Astrocyte (in vitro differentiated cells and primary cell): ENCODE measurements at regions not wholly inside any gene's neighbourhood (a gene's known extent, or its start where the extent isn't known, plus 50 kb on each side); places are given as distances from the start of the nearest gene placed in this dataset.

Experiments used
- EZH2 ChIP-seq: IDR thresholded peaks from 2 replicates; pipeline ENCODE4 v1.6.1; 2012; ENCODE audit warnings: mild to moderate bottlenecking, low read length, inconsistent platforms; ENCODE audit not compliant: insufficient read depth
- TF ChIP-seq, protein P1 (sequence below): IDR thresholded peaks from 2 replicates; pipeline ENCODE4 v1.5.1; 2011; ENCODE audit warnings: low read depth, mild to moderate bottlenecking, inconsistent platforms, low read length, moderate library complexity; ENCODE audit not compliant: insufficient read depth

DNA sequence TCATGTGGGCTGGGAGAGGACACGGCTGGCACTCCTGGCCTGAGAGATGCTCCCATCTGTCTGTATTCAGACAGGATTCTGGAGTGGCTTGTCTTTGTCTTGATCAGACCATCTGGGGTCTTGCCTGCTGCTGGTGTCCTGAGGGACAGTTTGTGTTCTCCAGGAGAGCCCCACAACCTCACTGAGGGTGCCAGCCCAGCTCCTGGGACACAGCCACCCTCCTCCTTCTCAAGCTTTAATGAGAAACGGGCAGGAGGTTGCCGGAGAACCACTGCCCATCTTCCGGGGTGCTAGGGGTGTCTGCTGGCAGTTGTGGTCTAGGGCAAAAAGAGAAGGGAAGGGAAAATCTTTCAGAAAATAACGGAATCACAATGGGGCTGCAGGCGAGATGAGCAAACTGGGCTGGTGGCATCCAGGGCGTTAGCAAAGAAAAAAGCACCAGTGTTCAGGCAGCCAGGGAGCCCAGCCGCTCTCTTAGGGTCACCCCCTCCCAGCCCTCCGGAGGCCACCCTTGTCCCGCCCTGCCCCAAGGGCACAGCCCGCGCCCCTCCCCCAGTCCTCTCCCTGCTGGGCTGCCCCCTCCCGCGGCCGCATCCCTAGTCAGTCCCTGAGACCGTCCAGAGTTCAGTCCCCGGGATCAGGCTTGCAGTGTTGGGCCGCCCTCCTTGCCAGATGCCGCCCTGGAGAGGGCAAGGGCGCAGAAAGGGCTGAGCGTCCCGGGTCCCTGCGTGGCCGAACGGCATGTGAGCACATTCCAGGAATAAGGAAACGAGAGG, 824.7 kb downstream of the KCNJ18 start:
- TF ChIP-seq, protein P1, sequence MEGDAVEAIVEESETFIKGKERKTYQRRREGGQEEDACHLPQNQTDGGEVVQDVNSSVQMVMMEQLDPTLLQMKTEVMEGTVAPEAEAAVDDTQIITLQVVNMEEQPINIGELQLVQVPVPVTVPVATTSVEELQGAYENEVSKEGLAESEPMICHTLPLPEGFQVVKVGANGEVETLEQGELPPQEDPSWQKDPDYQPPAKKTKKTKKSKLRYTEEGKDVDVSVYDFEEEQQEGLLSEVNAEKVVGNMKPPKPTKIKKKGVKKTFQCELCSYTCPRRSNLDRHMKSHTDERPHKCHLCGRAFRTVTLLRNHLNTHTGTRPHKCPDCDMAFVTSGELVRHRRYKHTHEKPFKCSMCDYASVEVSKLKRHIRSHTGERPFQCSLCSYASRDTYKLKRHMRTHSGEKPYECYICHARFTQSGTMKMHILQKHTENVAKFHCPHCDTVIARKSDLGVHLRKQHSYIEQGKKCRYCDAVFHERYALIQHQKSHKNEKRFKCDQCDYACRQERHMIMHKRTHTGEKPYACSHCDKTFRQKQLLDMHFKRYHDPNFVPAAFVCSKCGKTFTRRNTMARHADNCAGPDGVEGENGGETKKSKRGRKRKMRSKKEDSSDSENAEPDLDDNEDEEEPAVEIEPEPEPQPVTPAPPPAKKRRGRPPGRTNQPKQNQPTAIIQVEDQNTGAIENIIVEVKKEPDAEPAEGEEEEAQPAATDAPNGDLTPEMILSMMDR = no peak
- TF ChIP-seq EZH2 = no peak
